Heart left ventricle (tissue), 16 donors: ENCODE measurements at regions not wholly inside any gene's neighbourhood (a gene's known extent, or its start where the extent isn't known, plus 50 kb on each side); places are given as distances from the start of the nearest gene placed in this dataset.

ENCODE experiments used
- ATAC-seq, 4 donors: fragments of 200-7000 bp; cut with Tn5 transposase; one replicate each; pipeline ENCODE4 v1.9.1; 2020 to 2022; ENCODE audit warnings: moderate library complexity in 4 of 4, mild to moderate bottlenecking in 3 of 4, moderate number of reproducible peaks in 1 of 4
- DNase-seq, 5 donors: peaks; one replicate each; pipeline ENCODE4 v3.0.0-alpha.2; 2020
- H3K27ac ChIP-seq, 12 donors: fragments of 200-600 bp; sonication (generic) in 4 of 12; one replicate each; pipeline versions ENCODE4 v1.5.0 to v1.8.0; 2016 to 2022; ENCODE audit warnings: mild to moderate bottlenecking in 2 of 12
- H3K27me3 ChIP-seq, 9 donors: fragments of 200-600 bp; sonication (generic) in 2 of 9; one replicate each; pipeline versions ENCODE4 v1.5.1 to v1.8.0; 2016 to 2022; ENCODE audit warnings: mild to moderate bottlenecking in 3 of 9
- H3K36me3 ChIP-seq, 9 donors: fragments of 200-600 bp; sonication (generic) in 2 of 9; one replicate each; pipeline versions ENCODE4 v1.5.0 to v1.8.0; 2018 to 2022; ENCODE audit warnings: mild to moderate bottlenecking in 2 of 9
- H3K4me1 ChIP-seq, 12 donors: fragments of 200-600 bp; sonication (generic) in 4 of 12; one replicate each; pipeline versions ENCODE4 v1.5.0 to v1.8.0; 2016 to 2022; ENCODE audit warnings: mild to moderate bottlenecking in 3 of 12
- H3K4me3 ChIP-seq, 12 donors: fragments of 200-600 bp; sonication (generic) in 4 of 12; one replicate each; pipeline versions ENCODE4 v1.5.0 to v1.8.0; 2017 to 2022; ENCODE audit warnings: mild to moderate bottlenecking in 9 of 12, moderate library complexity in 4 of 12
- H3K9me3 ChIP-seq, 12 donors: fragments of 200-600 bp; sonication (generic) in 4 of 12; one replicate each; pipeline versions ENCODE4 v1.5.0 to v1.8.0; 2016 to 2022; ENCODE audit warnings: mild to moderate bottlenecking in 1 of 12
- POLR2A ChIP-seq, 2 donors: fragments of 450-650 bp; IDR thresholded peaks; one replicate each; pipeline ENCODE4 v1.6.1; 2017; ENCODE audit warnings: antibody characterized with exemption in 2 of 2, mild to moderate bottlenecking in 2 of 2, moderate library complexity in 2 of 2
- WGBS, 4 donors: extraction: QIAGEN DNeasy Blood & Tissue Kit in 2 of 4; methylation state at CpG; one replicate each; pipeline versions ENCODE4 v1.1.5 to v1.1.7; 2013 to 2018; 5-methylcytosine and 5-hydroxymethylcytosine counted together
- intact Hi-C, 10 donors: fragments of 100-400 bp; cut with DNase I; formaldehyde crosslinking; loops; one replicate each; pipeline versions ENCODE4 v1.11.1 to v1.14.2; 2022
- TF ChIP-seq, protein P1 (sequence below), 12 donors: fragments of 200-600 bp; sonication (generic) in 4 of 12; IDR thresholded peaks; one replicate each; pipeline versions ENCODE4 v1.5.0 to v1.8.0; 2018 to 2022; ENCODE audit warnings: antibody characterized with exemption in 12 of 12, mild to moderate bottlenecking in 5 of 12
- donor health status: ischemic (EF 13 %, LVEDD 7.1; RV severe dilation, severe dysfunction).
- donor health status: healthy with polysubstance abuse.
- donor health status: DM: no; HTN: yes; CAD: no.
- donor health status: DM: no; HTN: no; CAD: no.
- donor health status: ischemic (EF 25% LVEDD 6.9; RV normal size, moderate dysfunction).
- donor health status: ischemic (EF 25% LVEDD 5.7; RV mildly dilated, moderate dysfunction).
- donor health status: healthy.
- donor health status: DM: yes; HTN: yes; CAD: no.
- donor health status: ischemic (EF 35%, LVEDD 5.7; RV mildly dilated, moderate dysfunction).
- donor health status: nonischemic (EF 11% LVEDD 7.7; RV severe dilation, severe dysfunction).
- donor health status: DM: yes; HTN: yes; CAD: no.
- donor health status: PGD.
- donor health status: ischemic (EF 29% LVEDD 5.4; RV normal size, mild dysfunction).
- donor health status: nonischemic (EF 23%, LVEDD 6.1; RV moderate dilation, normal function).

DNA sequence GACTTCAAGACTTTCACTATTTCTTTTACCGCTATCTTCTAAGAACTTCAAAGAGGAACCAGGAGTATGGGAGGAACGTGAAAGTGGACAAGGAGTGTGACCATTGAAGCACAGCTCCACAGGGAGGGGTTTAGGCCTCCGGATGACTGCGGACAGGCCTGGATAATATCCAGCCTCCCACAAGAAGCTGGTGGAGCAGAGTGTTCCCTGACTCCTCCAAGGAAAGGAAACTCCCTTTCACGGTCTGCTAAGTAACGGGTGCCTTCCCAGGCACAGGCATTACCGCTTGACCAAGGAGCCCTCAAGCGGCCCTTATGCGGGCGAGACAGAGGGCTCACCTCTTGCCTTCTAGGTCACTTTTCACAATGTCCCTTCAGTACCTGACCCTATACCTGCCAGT lies 267.0 kb downstream of the RPL10L start:
- 76 to 90% (median 78%) methylated on average over 10 of the region's 10 CpGs for WGBS, 4 donors
- peaks cover 0 to 9% (median 0%) of the 10 kb centered on the region in 12 donors for H3K9me3 ChIP-seq
- H3K4me3 ChIP-seq: no peak overlapping the region
- no peak for ATAC-seq
- no peak for TF ChIP-seq POLR2A (IDR thresholded peaks at IDR 0.05)
- TF ChIP-seq, protein P1, sequence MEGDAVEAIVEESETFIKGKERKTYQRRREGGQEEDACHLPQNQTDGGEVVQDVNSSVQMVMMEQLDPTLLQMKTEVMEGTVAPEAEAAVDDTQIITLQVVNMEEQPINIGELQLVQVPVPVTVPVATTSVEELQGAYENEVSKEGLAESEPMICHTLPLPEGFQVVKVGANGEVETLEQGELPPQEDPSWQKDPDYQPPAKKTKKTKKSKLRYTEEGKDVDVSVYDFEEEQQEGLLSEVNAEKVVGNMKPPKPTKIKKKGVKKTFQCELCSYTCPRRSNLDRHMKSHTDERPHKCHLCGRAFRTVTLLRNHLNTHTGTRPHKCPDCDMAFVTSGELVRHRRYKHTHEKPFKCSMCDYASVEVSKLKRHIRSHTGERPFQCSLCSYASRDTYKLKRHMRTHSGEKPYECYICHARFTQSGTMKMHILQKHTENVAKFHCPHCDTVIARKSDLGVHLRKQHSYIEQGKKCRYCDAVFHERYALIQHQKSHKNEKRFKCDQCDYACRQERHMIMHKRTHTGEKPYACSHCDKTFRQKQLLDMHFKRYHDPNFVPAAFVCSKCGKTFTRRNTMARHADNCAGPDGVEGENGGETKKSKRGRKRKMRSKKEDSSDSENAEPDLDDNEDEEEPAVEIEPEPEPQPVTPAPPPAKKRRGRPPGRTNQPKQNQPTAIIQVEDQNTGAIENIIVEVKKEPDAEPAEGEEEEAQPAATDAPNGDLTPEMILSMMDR (IDR thresholded peaks at IDR 0.05): no peak
- DNase-seq: no peak
- H3K27me3 ChIP-seq: no peaks in the 10 kb centered on the region
- intact Hi-C loops: no loop called here
- H3K36me3 ChIP-seq: no peaks in the 10 kb centered on the region
- H3K4me1 ChIP-seq: no peaks in the 10 kb centered on the region
- H3K27ac ChIP-seq: no peak overlapping the region

DNA sequence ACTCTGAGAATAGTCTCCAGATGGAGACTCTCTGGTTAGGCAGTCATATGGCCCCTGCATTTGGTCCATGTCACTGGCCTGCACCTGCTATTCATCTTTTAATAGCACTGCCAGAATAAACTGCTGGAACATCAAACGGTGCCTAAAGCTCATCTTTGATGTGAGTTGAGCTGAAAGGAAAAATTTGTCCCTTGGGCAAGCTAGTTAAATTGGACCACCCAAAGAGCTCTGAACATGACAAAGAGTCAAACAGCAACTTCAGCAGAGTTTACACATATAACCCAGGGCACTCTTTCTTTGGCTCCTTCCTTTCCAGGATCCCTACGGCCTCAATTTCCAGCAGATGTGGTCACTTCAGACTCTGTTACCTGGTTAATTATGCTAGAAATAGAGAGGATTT lies 269.9 kb downstream of the RPL10L start:
- Histone ChIP-seq H3K36me3 (no peaks in the 10 kb centered on the region), H3K4me3 (no peak overlapping the region), H3K27ac (no peak overlapping the region), H3K27me3 (no peaks in the 10 kb centered on the region), H3K9me3 (peaks cover 0 to 6% (median 0%) of the 10 kb centered on the region in 12 donors), H3K4me1 (no peaks in the 10 kb centered on the region)
- ATAC-seq: no peak
- WGBS, 4 donors: 63 to 71% (median 66%) methylated on average over 2 of the region's 2 CpGs
- intact Hi-C loops: no loop called here
- DNase-seq: no peak
- TF ChIP-seq, protein P1 (IDR thresholded peaks at IDR 0.05): no peak
- no peak for TF ChIP-seq POLR2A (IDR thresholded peaks at IDR 0.05)

DNA sequence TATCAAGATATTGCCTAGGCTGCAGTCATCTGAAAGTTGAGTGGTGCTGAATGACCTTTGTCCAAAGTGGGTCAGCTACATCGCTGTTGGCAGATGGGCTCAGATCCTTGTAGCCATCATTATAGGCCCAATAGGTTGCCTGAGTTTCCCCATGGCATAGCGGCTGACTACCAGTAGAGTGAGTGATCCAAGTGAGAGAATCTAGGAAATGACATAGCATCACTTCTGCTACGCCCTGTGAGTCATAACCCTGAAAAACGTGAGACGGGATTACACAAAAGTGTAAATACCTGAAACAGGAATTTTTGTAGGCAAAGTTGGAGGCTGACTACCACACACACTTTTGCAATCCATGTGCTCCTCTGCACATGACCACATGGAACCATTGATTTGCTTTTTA lies 273.3 kb downstream of the RPL10L start:
- H3K4me3 ChIP-seq: no peak overlapping the region
- H3K36me3 ChIP-seq: no peaks in the 10 kb centered on the region
- DNase-seq: no peak
- no peaks in the 10 kb centered on the region for H3K27me3 ChIP-seq
- H3K9me3 ChIP-seq: peaks cover 0 to 6% (median 0%) of the 10 kb centered on the region in 12 donors
- TF ChIP-seq, protein P1 (IDR thresholded peaks at IDR 0.05): no peak
- no peak for TF ChIP-seq POLR2A (IDR thresholded peaks at IDR 0.05)
- no peaks in the 10 kb centered on the region for H3K4me1 ChIP-seq
- intact Hi-C loops: no loop called here
- H3K27ac ChIP-seq: no peak overlapping the region
- 86 to 92% (median 91%) methylated on average over 5 of the region's 5 CpGs for WGBS, 4 donors
- no peak for ATAC-seq

DNA sequence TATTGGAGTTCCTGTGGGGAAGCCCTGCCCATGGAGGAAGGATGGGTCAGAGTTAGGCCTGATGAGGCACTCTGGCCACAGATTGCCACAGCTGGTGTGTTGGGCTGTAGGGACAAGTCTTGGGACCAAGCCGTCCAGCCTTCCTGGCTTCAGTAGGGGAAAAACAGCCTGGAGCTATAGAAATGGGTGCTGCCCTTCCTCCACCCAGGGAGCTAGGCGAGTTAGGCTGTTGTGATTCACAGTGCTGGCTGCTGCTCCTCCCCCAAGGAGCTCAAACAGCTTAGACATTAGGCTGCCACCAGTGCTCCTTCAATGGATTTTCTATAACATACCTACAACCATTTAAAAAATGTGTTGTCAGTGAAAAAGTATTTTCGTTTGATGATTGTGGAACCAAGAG lies 274.3 kb downstream of the RPL10L start:
- WGBS, 4 donors: 65 to 79% (median 70%) methylated on average over 3 of the region's 3 CpGs
- TF ChIP-seq POLR2A (IDR thresholded peaks at IDR 0.05): no peak
- TF ChIP-seq, protein P1 (IDR thresholded peaks at IDR 0.05): no peak
- intact Hi-C loops: no loop called here
- Histone ChIP-seq H3K27me3 (no peaks in the 10 kb centered on the region), H3K9me3 (peaks cover 0 to 7% (median 0%) of the 10 kb centered on the region in 12 donors), H3K4me1 (no peaks in the 10 kb centered on the region), H3K4me3 (no peak overlapping the region), H3K36me3 (no peaks in the 10 kb centered on the region), H3K27ac (no peak overlapping the region)
- ATAC-seq (no peak), DNase-seq (no peak)
